GM10847 (cell line): ENCODE measurements at regions not wholly inside any gene's neighbourhood (a gene's known extent, or its start where the extent isn't known, plus 50 kb on each side); places are given as distances from the start of the nearest gene placed in this dataset.

Source experiments
- POLR2A ChIP-seq: IDR thresholded peaks from 2 replicates; pipeline ENCODE4 v1.6.1; 2011; ENCODE audit not compliant: insufficient read length; ENCODE audit errors: extremely low read depth

DNA sequence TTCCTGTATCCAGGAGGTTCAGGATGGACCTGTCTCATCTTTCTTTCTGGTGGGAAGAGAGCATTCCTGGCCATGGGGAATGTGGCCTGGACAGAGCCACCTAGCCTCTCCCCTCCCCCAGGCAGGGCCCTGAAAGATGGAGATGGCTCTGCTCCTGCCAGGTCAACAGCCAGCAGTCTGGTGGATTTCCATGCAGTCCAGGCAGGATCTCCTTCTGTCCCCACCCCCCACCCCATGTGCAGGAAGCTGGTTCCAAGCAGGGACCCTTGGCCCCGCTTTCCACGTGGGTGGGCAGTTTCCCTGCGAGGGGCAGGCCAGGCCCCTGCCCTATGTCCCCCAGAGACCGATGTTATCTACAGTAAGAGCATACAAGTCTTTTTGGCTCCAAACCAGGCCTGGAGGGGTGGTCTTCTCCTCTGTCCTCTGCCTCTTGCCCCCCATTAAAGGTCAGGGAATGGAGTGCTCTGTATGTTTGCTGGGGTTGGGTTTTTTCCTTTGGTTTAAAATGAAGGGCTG lies 240.5 kb downstream of the SEC14L1 start:
- TF ChIP-seq POLR2A: no peak

DNA sequence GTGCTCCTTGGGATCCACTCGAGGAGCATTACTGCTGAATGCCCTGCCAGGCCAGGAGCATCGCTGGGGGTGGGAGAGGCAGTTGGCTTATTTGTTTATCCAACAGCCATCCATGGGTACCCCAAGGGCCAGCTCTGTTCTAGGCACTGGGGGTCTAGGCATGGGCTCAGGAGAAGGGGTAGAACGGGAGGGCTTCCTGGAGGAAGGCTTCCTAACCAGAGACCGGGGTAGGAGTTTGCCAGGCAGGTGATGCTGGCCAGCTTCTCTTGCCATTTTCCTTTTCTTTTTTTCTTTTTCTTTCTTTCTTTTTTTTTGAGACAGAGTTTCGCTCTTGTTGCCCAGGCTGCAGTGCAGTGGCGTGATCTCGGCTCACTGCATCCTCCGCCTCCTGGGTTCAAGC lies 241.0 kb downstream of the SEC14L1 start:
- TF ChIP-seq POLR2A: no peak

DNA sequence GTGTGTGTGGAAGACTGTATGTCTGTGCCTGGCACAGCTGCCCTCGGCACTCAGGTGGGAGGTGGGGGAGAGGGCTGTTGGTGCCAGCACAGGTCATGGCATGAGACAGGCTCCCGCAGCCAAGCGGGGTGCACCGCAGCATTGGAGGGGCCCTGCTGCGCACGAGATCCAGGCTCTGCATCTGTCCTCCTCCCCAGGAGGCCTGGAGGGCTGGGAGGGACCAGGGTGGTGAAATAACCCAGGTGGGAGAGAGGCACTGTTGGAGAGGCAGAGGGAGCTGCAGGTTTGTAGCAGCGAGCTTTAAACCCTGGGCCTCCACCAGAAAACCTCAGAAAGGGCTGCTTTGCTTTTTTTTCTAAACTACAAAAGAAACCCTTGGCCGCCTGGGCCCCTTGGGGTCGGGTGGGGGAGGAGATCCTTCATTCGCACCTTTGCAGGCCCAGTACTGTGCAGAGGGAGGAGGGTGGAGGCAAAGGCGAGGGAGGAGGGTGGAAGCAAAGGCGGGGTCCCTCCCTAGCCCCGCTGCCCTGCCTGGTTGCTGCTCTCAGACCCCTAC lies 241.7 kb downstream of the SEC14L1 start:
- no peak for TF ChIP-seq POLR2A

DNA sequence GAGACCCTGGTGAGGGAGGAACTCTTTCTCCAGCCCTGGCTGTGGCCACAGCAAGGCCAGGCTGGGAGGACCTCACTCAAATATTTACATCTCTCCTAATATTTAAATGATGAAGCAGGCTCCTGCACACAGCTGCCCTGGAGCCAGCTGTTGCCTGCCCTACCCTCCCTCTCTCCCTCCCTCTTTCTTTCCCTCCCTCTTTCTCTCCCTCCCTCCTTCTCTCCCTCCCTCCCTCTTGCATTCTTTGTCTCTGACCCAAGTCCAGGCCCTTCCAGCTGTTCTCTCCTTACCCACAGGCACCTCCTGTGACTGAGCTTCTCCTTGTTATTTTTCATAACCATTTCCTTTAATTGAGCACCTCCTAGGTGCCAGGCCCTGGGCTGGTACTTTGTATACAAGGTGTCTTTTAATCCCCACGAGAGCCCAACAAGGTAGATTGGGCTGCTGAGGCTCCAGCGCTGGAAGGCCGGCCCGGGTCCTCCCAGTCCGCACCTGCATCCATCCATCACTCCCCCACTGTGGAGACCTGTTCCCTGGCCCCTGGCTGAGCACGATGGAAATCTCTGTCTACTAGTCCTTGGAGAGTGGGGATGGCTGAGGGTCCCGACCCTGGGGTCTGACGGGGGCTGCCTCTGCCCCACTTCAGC lies 242.3 kb downstream of the SEC14L1 start:
- TF ChIP-seq POLR2A: no peak

DNA sequence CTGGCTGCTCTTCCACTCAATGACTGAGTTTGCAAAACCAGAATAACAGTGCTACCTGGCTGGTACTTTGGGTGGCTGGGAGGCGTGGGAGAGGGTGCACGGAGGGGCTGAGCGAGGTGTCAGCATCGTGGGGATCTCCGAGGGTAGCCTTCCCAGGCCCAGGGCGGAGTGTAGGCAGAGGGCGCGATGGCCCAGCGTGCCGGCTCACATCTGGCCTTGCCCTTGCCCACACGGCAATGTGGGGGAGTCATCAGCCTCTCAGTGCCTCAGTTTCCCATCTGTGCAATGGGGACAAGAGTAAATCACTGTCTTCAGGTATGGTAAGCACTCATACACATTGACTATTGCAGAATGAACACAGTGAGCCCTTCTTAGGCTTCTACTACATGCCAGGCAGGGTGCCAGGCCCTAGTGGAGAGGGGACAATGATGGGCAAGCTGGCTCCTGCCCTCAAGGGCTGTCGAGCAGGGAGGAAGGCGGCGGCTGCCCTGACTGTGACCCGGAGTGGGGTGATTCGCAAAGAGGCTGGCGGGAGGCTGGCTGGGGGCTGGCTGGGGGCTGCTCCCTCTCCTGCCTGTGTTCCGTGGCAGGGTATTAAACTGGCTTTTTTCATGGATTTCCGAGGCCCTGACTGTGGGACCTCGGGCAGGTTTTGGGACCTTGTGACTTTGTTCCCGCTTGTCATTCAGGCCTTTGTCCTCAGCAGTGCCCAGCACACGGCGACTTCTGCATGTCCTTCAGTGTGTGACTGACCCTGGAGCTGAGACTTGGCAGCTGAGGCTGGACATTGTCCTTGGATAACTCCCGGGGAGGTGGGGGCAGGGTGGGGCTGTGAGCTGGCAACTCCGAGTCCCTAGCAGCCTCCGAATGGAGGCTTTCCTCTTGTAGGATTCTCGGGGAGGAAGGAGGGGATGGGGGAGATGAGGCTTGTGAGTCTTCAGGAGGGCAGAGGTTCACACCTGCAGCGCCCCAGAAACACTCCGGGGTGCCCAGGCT lies 243.1 kb downstream of the SEC14L1 start:
- no peak for TF ChIP-seq POLR2A

DNA sequence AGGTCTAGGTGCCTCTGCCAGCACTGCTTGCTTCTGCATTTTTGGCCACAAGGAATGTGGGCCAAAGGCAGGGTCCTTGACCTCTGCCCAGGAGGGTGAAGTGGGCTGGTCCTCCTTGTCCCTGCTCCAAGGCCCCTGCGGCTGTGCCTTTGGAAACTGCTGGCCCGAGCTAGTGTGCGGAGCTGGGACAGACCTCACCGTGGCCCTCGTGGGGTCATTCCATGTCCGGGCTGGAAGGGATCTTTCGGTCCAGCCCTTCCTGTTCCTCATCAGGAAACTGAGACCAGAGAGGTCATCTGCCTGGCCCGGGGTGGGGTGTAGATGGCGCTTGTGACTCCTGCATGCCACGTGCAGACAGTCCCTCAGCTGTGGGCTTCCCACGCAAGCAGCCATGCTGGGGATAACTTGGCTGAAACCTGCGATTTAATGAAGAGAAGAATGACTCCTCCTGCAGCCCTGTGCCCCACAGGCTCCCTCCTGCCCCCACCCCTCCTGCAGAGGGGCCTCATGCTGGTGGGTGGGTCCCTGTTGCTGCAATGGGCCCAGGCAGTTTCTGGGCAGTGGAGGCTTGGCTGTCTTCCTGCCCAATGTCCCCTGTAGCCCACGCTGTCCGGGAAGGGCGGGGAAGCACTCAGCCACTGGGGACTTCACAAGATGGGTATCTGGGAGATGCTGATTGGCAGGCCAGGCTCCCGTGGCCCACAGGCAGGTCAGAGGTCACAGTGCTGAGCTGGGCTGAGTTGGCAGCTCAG lies 245.2 kb downstream of the SEC14L1 start:
- no peak for TF ChIP-seq POLR2A

DNA sequence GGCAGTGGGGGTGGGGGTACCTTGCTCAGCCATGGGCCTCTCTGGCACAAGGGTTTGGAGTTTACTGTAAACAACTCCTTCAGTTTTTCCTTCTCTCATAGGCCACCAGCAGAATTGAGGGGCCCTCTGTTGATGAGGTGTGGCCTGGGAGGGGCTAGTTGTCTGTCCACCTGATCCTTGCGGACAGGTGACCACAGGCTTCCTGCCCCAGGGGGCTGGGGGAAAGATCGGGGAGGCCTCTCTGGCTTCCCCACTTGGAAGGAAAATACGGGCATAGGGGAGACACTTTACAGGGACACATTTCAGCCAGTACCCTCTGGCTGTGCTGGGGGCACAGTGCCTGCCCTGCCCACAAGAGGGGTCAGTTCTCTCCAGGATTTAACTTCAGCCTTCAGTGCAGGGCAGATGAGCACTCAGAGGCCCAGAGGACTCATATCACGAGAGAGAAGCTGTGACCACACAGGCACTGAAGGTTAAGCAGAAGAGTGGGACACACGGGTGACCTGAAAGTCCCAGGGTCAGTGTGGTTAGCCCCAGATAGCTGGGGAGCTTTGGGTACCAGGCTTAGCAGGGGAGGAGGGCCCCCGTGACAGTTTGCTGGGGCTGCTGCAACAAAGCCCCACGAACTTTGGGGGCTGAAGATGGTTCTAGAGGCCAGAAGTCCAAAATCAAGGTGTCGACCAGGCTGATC lies 245.9 kb downstream of the SEC14L1 start:
- no peak for TF ChIP-seq POLR2A

DNA sequence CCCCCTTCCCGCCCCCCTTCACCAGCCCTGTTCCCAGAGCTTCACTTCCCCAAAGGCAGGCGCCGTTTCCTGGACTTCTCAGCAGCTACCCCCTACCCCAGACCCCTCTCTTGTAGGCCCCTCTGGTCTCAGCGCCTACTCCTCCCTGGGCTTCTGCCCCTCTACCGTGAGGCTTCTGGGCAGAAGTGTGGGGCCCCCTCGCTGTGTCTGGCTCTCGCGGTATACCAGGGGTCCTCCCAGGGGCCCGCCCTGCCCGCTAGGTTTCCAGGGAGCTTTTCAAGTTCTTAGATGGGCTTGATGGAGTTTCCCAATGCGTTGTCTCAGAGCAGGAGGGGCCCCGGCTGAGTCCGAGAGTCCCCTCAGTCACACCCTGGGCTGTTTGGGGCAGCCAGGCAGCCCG lies 247.1 kb downstream of the SEC14L1 start:
- TF ChIP-seq POLR2A: no peak

DNA sequence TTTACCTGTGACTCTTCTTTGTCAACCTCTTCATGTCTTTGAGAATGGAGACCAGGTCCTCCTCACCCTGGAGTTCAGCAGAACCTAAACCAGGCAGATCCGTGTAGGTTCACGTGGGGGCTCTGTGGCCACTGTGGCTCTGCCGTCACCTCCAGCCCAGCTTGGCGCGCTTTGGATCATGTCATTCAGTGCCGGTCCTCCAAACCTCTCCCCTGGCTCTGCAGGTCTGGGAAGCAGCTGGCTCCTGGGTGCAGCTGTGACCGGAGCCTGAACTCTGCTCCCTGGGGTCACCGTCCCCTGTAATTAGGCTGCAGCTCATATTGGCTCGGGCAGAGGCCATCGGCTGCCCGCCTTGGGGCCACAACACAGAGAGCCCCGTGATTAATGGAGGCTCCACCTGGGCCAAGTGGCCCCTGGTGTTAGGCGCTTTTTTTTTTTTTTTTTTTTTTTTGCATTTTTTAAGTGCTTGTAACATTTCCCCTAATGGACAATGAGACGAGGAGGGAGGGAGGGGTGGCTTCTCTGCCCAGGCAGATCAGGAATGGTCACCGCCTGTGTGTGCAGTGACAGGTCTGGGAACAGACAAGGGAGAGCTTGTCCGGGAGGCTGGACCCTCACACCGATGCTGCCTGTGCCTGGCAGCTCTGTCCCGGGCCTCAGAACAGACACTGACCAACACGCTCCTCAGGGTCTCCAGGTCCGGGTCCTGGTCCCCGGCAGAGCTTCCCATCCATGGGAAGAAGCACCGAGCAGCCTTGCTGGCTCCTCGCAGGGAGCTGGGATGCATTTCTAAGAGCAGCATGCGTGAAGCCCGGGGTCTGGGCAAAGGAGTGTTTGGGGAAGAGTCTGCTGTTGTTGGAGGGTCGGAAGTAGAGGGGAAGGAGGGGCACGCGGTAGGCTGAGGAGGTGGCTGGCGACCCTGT lies 247.9 kb downstream of the SEC14L1 start:
- no peak for TF ChIP-seq POLR2A

DNA sequence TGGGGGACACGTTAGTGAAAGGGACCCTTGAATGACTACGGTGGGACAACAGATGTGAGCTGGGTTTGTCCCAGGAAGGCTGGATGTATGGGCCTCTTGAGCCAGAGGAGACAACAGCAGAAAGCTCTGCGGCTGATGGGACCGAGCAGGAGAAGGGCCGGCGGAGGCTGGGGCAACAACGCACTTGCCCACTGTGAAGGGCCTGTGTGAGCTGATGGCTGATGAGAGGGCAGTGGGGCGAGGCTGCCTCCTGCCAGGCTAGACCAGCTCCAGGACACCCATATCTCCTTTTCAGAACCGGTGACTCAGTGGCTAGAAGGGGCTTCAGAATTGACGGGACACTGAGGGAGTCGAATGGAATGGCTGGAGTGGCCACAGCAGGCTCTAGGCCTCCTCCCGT lies 250.1 kb downstream of the SEC14L1 start:
- TF ChIP-seq POLR2A: no peak

DNA sequence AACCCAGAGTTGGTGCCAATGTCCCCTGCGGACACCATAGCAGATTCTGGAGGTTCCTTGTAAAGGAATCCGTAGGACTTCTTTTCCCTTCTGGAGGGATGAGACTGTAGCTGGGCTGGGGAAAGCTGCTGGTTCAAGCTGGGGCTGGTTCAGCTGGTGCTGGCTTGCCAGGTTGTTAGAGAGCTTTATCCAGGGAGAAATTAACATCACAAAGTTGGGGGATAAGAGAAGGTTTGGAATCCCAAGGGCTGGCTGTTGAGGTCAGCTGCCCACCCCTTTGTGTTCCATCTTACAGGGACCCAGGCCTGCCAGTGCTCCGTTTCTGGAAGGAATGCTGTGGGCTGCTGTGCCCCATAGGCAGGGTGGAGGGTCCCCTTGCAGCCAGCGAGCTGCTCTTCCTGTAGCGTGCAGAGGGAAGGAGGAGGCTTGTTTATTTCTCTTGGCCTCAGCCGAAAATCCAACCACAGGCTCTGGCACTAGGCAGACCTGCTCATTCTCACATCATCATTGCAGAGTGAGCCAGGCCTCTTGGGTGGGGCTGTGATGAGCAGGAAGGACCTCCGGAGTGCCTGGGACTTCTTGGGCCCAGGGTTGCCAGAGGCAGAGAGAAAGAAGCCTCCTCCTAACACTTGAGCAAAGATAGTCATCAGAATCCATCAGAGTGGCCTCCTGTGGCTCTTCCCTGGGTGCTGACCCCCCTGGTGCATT lies 251.1 kb downstream of the SEC14L1 start:
- no peak for TF ChIP-seq POLR2A

DNA sequence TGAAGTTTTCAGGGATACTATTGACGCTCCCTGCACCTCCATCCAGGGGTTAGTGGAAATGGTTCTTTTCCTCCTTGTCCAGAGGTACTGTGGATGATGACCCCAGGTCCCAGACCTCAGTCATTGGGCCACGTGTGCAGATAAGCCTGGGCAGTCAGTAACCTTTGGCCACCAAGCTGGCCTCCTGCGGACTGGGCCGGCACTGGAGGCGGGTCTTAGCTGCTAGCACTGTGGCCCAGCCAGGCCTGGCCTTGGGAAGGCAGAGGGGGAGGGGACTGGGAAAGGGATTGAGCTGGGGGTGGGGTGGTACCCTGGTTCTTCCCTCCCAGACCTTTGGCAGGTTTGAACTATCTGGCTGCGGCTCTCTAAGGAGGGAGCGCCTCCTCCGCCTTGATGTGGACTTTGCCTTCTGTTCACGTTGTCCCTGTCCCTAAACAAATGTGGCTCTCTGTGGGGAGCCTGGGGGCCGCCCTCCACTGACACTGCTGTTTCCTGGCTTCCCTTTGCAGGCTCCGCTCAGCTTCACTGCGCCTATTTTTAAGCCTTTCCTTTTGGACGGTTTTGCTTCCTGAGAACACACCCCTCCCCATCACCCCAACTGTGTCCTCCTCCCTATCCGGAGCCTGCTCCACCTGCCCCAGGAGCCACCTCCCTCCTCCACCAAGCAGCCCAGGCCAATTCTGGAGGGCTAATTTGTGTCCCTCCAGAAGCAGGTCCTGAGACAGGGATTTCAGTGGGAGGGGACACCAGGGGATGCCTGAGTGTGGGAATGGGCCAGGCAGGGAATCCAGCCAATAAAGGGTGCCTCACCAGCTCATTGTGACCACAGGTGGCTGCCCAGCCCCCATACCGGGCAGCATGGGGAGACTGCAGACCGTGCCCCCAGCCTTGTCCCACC lies 251.9 kb downstream of the SEC14L1 start:
- no peak for TF ChIP-seq POLR2A

DNA sequence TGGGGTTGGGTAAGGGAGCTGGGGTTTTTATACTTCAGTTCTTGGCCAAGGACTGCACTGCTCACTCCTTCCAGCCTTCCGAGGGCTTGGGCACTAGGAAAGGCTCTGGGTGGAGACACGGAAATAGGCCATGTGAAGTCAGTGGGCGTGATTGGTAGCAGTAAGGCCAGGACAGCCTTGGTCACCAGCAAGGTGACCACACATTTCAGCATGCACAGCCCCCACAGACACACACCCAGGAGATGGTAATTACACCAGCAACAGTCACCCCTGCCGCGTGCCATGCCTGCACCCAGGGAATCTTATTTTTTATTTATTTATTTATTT lies 252.5 kb downstream of the SEC14L1 start:
- no peak for TF ChIP-seq POLR2A
